ENCODE measurements at regions not wholly inside any gene's neighbourhood (a gene's known extent, or its start where the extent isn't known, plus 50 kb on each side); places are given as distances from the start of the nearest gene placed in this dataset.

GRCh38 chr2:19575641-19576040, 217.2 kb upstream of the OSR1 start:
- Histone ChIP-seq H3K4me1 (ENCODE audit: control insufficient read depth in 1 of 2, low read depth in 2 of 2) (peaks cover 13 to 33% of the 10 kb centered on the region in 2 donors), H3K4me3 (no peak overlapping the region), H3K27me3 (replicated peaks; ENCODE audit: insufficient read depth) (no peaks in the 10 kb centered on the region), H3K27ac (no peak overlapping the region), H3K9me3 (no peaks in the 10 kb centered on the region), H3K36me3 (no peaks in the 10 kb centered on the region)
- ATAC-seq (ENCODE audit: insufficient number of reproducible peaks, low FRiP score, low read depth) (no peak), DNase-seq (ENCODE audit: low spot score) (no peak)
- TF ChIP-seq, protein P1, sequence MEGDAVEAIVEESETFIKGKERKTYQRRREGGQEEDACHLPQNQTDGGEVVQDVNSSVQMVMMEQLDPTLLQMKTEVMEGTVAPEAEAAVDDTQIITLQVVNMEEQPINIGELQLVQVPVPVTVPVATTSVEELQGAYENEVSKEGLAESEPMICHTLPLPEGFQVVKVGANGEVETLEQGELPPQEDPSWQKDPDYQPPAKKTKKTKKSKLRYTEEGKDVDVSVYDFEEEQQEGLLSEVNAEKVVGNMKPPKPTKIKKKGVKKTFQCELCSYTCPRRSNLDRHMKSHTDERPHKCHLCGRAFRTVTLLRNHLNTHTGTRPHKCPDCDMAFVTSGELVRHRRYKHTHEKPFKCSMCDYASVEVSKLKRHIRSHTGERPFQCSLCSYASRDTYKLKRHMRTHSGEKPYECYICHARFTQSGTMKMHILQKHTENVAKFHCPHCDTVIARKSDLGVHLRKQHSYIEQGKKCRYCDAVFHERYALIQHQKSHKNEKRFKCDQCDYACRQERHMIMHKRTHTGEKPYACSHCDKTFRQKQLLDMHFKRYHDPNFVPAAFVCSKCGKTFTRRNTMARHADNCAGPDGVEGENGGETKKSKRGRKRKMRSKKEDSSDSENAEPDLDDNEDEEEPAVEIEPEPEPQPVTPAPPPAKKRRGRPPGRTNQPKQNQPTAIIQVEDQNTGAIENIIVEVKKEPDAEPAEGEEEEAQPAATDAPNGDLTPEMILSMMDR (IDR thresholded peaks at IDR 0.05), result no peak

- no peak overlapping the region for H3K27ac ChIP-seq
- no peaks in the 10 kb centered on the region for H3K27me3 ChIP-seq (replicated peaks; ENCODE audit: insufficient read depth)
- H3K4me3 ChIP-seq, result no peak overlapping the region
- peaks cover 13 to 33% of the 10 kb centered on the region in 2 donors for H3K4me1 ChIP-seq (ENCODE audit: control insufficient read depth in 1 of 2, low read depth in 2 of 2)
- no peaks in the 10 kb centered on the region for H3K36me3 ChIP-seq
- DNase-seq (ENCODE audit: low spot score), result no peak
- H3K9me3 ChIP-seq, result no peaks in the 10 kb centered on the region
- no peak for ATAC-seq (ENCODE audit: insufficient number of reproducible peaks, low FRiP score, low read depth)
- TF ChIP-seq, protein P1 (IDR thresholded peaks at IDR 0.05), result no peak
These were observed 216.4 kb upstream of the OSR1 start for GRCh38 chr2:19574778-19575260.

DNA sequence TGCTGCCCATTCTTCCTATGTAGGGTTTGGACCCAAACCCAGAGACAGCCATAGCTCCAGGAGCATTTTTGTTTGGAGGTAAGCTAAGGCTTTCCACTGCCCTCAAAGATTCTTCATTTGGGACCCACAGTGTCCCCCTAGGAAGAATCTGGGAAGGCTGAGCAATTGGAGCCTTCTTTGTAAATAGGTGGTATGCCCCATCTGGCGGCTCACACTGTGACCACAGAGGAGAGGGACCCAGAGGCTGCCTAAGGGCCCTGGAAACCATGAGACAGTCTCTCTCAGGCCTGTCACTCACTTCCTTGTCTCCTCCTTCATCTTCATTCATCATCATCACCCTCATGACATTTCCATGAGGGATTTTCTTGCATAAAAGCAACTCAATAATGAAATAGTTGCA, 215.4 kb upstream of the OSR1 start:
- TF ChIP-seq, protein P1 (IDR thresholded peaks at IDR 0.05), result no peak
- H3K4me3 ChIP-seq, result no peak overlapping the region
- peaks cover 13 to 33% of the 10 kb centered on the region in 2 donors for H3K4me1 ChIP-seq (ENCODE audit: control insufficient read depth in 1 of 2, low read depth in 2 of 2)
- no peaks in the 10 kb centered on the region for H3K36me3 ChIP-seq
- no peaks in the 10 kb centered on the region for H3K27me3 ChIP-seq (replicated peaks; ENCODE audit: insufficient read depth)
- DNase-seq (ENCODE audit: low spot score) (no peak), ATAC-seq (ENCODE audit: insufficient number of reproducible peaks, low FRiP score, low read depth) (no peak)
- no peak overlapping the region for H3K27ac ChIP-seq
- H3K9me3 ChIP-seq, result no peaks in the 10 kb centered on the region

DNA sequence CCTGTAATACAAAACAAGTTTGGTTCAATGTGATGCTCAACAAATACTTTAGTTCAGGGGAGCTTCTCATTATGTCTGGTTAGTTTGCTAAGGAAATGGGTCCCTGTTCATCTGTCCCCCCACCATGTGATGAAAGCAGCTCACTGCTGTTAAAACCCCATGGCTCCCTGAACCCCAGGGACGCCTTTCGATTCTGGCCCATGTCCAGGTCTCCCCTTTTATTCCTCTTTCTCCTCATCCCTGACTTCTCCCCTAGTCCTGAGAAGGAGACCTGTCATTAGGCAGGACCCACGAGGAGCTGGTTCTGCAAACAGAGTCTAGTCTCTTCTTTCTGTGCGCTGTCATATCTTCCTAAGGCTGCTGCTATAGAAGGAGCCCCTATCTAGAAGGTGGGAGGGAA, 213.3 kb upstream of the OSR1 start:
- H3K27me3 ChIP-seq (replicated peaks; ENCODE audit: insufficient read depth), result no peaks in the 10 kb centered on the region
- no peak for DNase-seq (ENCODE audit: low spot score)
- TF ChIP-seq, protein P1 (IDR thresholded peaks at IDR 0.05), result no peak

GRCh38 chr2:19569300-19569791, 210.9 kb upstream of the OSR1 start:
- no peak for DNase-seq (ENCODE audit: low spot score)
- no peak overlapping the region for H3K4me3 ChIP-seq
- no peaks in the 10 kb centered on the region for H3K9me3 ChIP-seq
- peaks cover 8 to 20% of the 10 kb centered on the region in 2 donors for H3K4me1 ChIP-seq (ENCODE audit: control insufficient read depth in 1 of 2, low read depth in 2 of 2)
- TF ChIP-seq, protein P1 (IDR thresholded peaks at IDR 0.05), result no peak
- H3K27me3 ChIP-seq (replicated peaks; ENCODE audit: insufficient read depth), result no peaks in the 10 kb centered on the region
- H3K27ac ChIP-seq, result no peak overlapping the region
- no peak for ATAC-seq (ENCODE audit: insufficient number of reproducible peaks, low FRiP score, low read depth)
- no peaks in the 10 kb centered on the region for H3K36me3 ChIP-seq

More for the DNA sequence above, 213.3 kb upstream of the OSR1 start:
- H3K36me3 ChIP-seq, result no peaks in the 10 kb centered on the region
- H3K27ac ChIP-seq, result no peak overlapping the region
- ATAC-seq (ENCODE audit: insufficient number of reproducible peaks, low FRiP score, low read depth), result no peak
- no peak overlapping the region for H3K4me3 ChIP-seq
- H3K4me1 ChIP-seq (ENCODE audit: control insufficient read depth in 1 of 2, low read depth in 2 of 2), result peaks cover 13 to 33% of the 10 kb centered on the region in 2 donors
- no peaks in the 10 kb centered on the region for H3K9me3 ChIP-seq

All from thoracic aorta (tissue), 2 donors.